HCT116 (cell line): ENCODE measurements at regions not wholly inside any gene's neighbourhood (a gene's known extent, or its start where the extent isn't known, plus 50 kb on each side); places are given as distances from the start of the nearest gene placed in this dataset.

ENCODE experiments used
- CBX3 ChIP-seq: IDR thresholded peaks from 2 replicates; pipeline ENCODE4 v1.6.1; 2012; ENCODE audit warnings: low read depth
- CTCF ChIP-seq, 3 experiments: fragments of 200-600 bp in 1 of 3; sonication (generic) in 1 of 3; IDR thresholded peaks in 2 of 3; conservative IDR thresholded peaks in 1 of 3; 2 replicates each; pipeline ENCODE4 v1.5.1; 2012 to 2017; ENCODE audit warnings: low read depth in 2 of 3, low read length in 2 of 3, antibody characterized with exemption in 1 of 3, borderline replicate concordance in 1 of 3, control low read depth in 1 of 3, mild to moderate bottlenecking in 1 of 3, mixed read lengths in 1 of 3, mixed run types in 1 of 3, moderate library complexity in 1 of 3; ENCODE audit not compliant: insufficient read depth in 1 of 3
- EZH2 ChIP-seq: fragments of 200-600 bp; sonication (generic); IDR thresholded peaks from 2 replicates; pipeline ENCODE4 v1.6.1; 2017; ENCODE audit warnings: antibody characterized with exemption, mixed run types
- MAX ChIP-seq: IDR thresholded peaks from 2 replicates; pipeline ENCODE4 v1.6.1; 2012
- POLR2A ChIP-seq: IDR thresholded peaks from 2 replicates; pipeline ENCODE4 v1.7.0; 2011; ENCODE audit warnings: borderline replicate concordance; ENCODE audit not compliant: insufficient read depth, insufficient read length; ENCODE audit errors: extremely low read depth
- SIN3A ChIP-seq: IDR thresholded peaks from 2 replicates; pipeline ENCODE4 v1.6.1; 2012; ENCODE audit warnings: low read depth
- SP1 ChIP-seq: IDR thresholded peaks from 2 replicates; pipeline ENCODE4 v1.6.1; 2012; ENCODE audit warnings: low read depth
- ZFX ChIP-seq: fragments of 450-650 bp; IDR thresholded peaks from 2 replicates; pipeline ENCODE4 v1.6.1; 2017

GRCh38 chr3:105278688-105279087, 88.0 kb upstream of the ALCAM start:
- TF ChIP-seq ZFX (no peak), SIN3A (no peak), CTCF (IDR thresholded peaks at IDR 0.05 in 2 of 3, conservative IDR thresholded peaks at IDR 0.05 in 1 of 3; ENCODE audit: borderline replicate concordance in 1 of 3, insufficient read depth in 1 of 3, low read depth in 2 of 3, low read length in 2 of 3) (no peak), POLR2A (no peak), EZH2 (no peak), CBX3 (no peak), SP1 (no peak), MAX (no peak)
